Activated CD8-positive, alpha-beta T cell treated with anti-CD3 and anti-CD28 coated beads for 36 hours (primary cell): ENCODE measurements at regions not wholly inside any gene's neighbourhood (a gene's known extent, or its start where the extent isn't known, plus 50 kb on each side); places are given as distances from the start of the nearest gene placed in this dataset.
"Not testable (repeated sequence)": the region's sequence is repeated elsewhere in the genome, so short reads cannot be mapped to it uniquely, and the experiment has no call there.

Source experiments
- ATAC-seq: fragments of 200-7000 bp; cut with Tn5 transposase; one replicate; pipeline ENCODE4 v1.10.0; 2021; ENCODE audit warnings: mild to moderate bottlenecking, moderate library complexity
- CTCF ChIA-PET: fragments of 350-600 bp; sonication (Branson Sonifier 250); formaldehyde crosslinking; loops from one replicate; lab custom pipeline; 2021; ENCODE audit warnings: antibody characterized with exemption; lab: Charles Lee
- POLR2A ChIA-PET: fragments of 350-600 bp; sonication (Branson Sonifier 250); formaldehyde crosslinking; loops from one replicate; lab custom pipeline; 2021; ENCODE audit warnings: antibody characterized with exemption; lab: Charles Lee
- DNase-seq: peaks from one replicate; pipeline ENCODE4 v3.0.0-alpha.2; 2020
- H3K27ac Mint-ChIP-seq: one replicate; pipeline ENCODE4 v1.8.0; 2021; ENCODE audit warnings: mild to moderate bottlenecking, mixed read lengths
- H3K27me3 Mint-ChIP-seq: one replicate; pipeline ENCODE4 v1.8.0; 2021; ENCODE audit warnings: mixed read lengths
- H3K36me3 Mint-ChIP-seq: one replicate; pipeline ENCODE4 v1.8.0; 2021; ENCODE audit warnings: low read depth, mixed read lengths
- H3K4me1 Mint-ChIP-seq: one replicate; pipeline ENCODE4 v1.8.0; 2021; ENCODE audit warnings: low read depth, mixed read lengths
- H3K4me3 Mint-ChIP-seq: one replicate; pipeline ENCODE4 v1.8.0; 2021; ENCODE audit warnings: mild to moderate bottlenecking, moderate library complexity, mixed read lengths
- H3K9me3 Mint-ChIP-seq: one replicate; pipeline ENCODE4 v1.8.0; 2021; ENCODE audit warnings: mixed read lengths
- CTCF ChIP-seq: fragments of 200-600 bp; IDR thresholded peaks from one replicate; pipeline ENCODE4 v1.8.0; 2022; ENCODE audit warnings: antibody characterized with exemption, mild to moderate bottlenecking
- intact Hi-C: fragments of 100-400 bp; cut with micrococcal nuclease; formaldehyde crosslinking; loops from one replicate; pipeline ENCODE4 v1.10.0; 2022

- H3K4me1 Mint-ChIP-seq, result no peaks in the 10 kb centered on the region
- POLR2A ChIA-PET, result no interaction called here
- TF ChIP-seq CTCF, result no peak
- H3K4me3 Mint-ChIP-seq, result no peak overlapping the region
- no peaks in the 10 kb centered on the region for H3K27me3 Mint-ChIP-seq
- H3K36me3 Mint-ChIP-seq, result no peaks in the 10 kb centered on the region
- DNase-seq (no peak), ATAC-seq (no peak)
- intact Hi-C loops, result no loop called here
- H3K9me3 Mint-ChIP-seq, result no peaks in the 10 kb centered on the region
- no peak overlapping the region for H3K27ac Mint-ChIP-seq
- CTCF ChIA-PET, result interaction anchor here (0.8 kb wide), 1 partner anchor 864 kb away, joined by 3 read pairs; no protein-coding TSS in a partner anchor
These were observed 647.8 kb downstream of the CD109 start for GRCh38 chr6:74343804-74344203.

GRCh38 chr6:74343321-74343720 lies 647.3 kb downstream of the CD109 start:
- H3K27me3 Mint-ChIP-seq, H3K27ac Mint-ChIP-seq, H3K4me3 Mint-ChIP-seq, H3K36me3 Mint-ChIP-seq, intact Hi-C loops, H3K4me1 Mint-ChIP-seq, CTCF ChIA-PET, ATAC-seq, DNase-seq, POLR2A ChIA-PET, H3K9me3 Mint-ChIP-seq: not testable (repeated sequence)

GRCh38 chr6:74334722-74335121 lies 638.7 kb downstream of the CD109 start:
- ATAC-seq, result no peak
- Mint-ChIP-seq H3K4me1 (no peaks in the 10 kb centered on the region), H3K27ac (no peak overlapping the region), H3K9me3 (peaks cover 2% of the 10 kb centered on the region), H3K27me3 (no peaks in the 10 kb centered on the region), H3K36me3 (no peaks in the 10 kb centered on the region), H3K4me3 (no peak overlapping the region)
- no peak for TF ChIP-seq CTCF
- DNase-seq, result no peak
- ChIA-PET POLR2A (no interaction called here), CTCF (no interaction called here)
- intact Hi-C loops, result no loop called here

- no peak overlapping the region for H3K27ac Mint-ChIP-seq
- no peaks in the 10 kb centered on the region for H3K27me3 Mint-ChIP-seq
- no peaks in the 10 kb centered on the region for H3K4me1 Mint-ChIP-seq
- no peak overlapping the region for H3K4me3 Mint-ChIP-seq
- DNase-seq, result no peak
- TF ChIP-seq CTCF, result no peak
- no peak for ATAC-seq
- ChIA-PET POLR2A (no interaction called here), CTCF (no interaction called here)
- H3K9me3 Mint-ChIP-seq, result peaks cover 2% of the 10 kb centered on the region
- no peaks in the 10 kb centered on the region for H3K36me3 Mint-ChIP-seq
- intact Hi-C loops, result no loop called here
These were observed 637.4 kb downstream of the CD109 start for GRCh38 chr6:74333406-74333805.

- ATAC-seq (no peak), DNase-seq (no peak)
- intact Hi-C loops, result no loop called here
- Mint-ChIP-seq H3K4me3 (no peak overlapping the region), H3K27ac (no peak overlapping the region), H3K27me3 (no peaks in the 10 kb centered on the region), H3K4me1 (no peaks in the 10 kb centered on the region), H3K9me3 (peaks cover 6% of the 10 kb centered on the region), H3K36me3 (no peaks in the 10 kb centered on the region)
- ChIA-PET CTCF (no interaction called here), POLR2A (no interaction called here)
- no peak for TF ChIP-seq CTCF
These were observed 624.7 kb downstream of the CD109 start for GRCh38 chr6:74320715-74321114.

GRCh38 chr6:74320074-74320473 lies 624.1 kb downstream of the CD109 start:
- intact Hi-C loops, result no loop called here
- POLR2A ChIA-PET, result interaction anchor here (0.9 kb wide), 1 partner anchor 11 kb away, joined by 4 read pairs; no protein-coding TSS in a partner anchor
- H3K27ac Mint-ChIP-seq, result no peak overlapping the region
- H3K4me3 Mint-ChIP-seq, result no peak overlapping the region
- no peak for ATAC-seq
- peaks cover 6% of the 10 kb centered on the region for H3K9me3 Mint-ChIP-seq
- no peak for TF ChIP-seq CTCF
- H3K27me3 Mint-ChIP-seq, result no peaks in the 10 kb centered on the region
- no peaks in the 10 kb centered on the region for H3K4me1 Mint-ChIP-seq
- no peak for DNase-seq
- H3K36me3 Mint-ChIP-seq, result no peaks in the 10 kb centered on the region
- CTCF ChIA-PET, result no interaction called here
